Body of pancreas (tissue), 4 donors: ENCODE measurements at regions not wholly inside any gene's neighbourhood (a gene's known extent, or its start where the extent isn't known, plus 50 kb on each side); places are given as distances from the start of the nearest gene placed in this dataset.

ENCODE experiments used
- ATAC-seq: fragments of 150-250 bp; one replicate; pipeline ENCODE4 v1.9.1; 2016
- DNase-seq, 4 donors: peaks; one replicate each; pipeline ENCODE4 v3.0.0-alpha.2; 2019
- H3K27ac ChIP-seq, 4 donors: fragments of 200-600 bp; sonication (generic); 1 replicate in 3 of 4; 2 replicates in 1 of 4; pipeline versions ENCODE4 v1.5.1 to v1.6.1; 2016 to 2019; ENCODE audit warnings: mild to moderate bottlenecking in 1 of 4, mixed read lengths in 1 of 4, moderate library complexity in 1 of 4
- H3K27me3 ChIP-seq, 2 donors: fragments of 200-600 bp; sonication (generic); one replicate each; pipeline ENCODE4 v1.6.0; 2016; ENCODE audit warnings: mild to moderate bottlenecking in 1 of 2
- H3K36me3 ChIP-seq, 2 donors: fragments of 200-600 bp; sonication (generic); replicated peaks in 1 of 2; 2 replicates each; pipeline ENCODE4 v1.5.1; 2016; ENCODE audit warnings: low read depth in 2 of 2; ENCODE audit not compliant: insufficient read depth in 1 of 2
- H3K4me1 ChIP-seq: fragments of 200-600 bp; sonication (generic); one replicate; pipeline ENCODE4 v1.6.0; 2016
- H3K4me3 ChIP-seq, 2 donors: fragments of 200-600 bp; sonication (generic); 1 replicate in 1 of 2; 2 replicates in 1 of 2; pipeline ENCODE4 v1.5.1; 2016 to 2019
- H3K9me3 ChIP-seq, 3 donors: fragments of 200-600 bp; sonication (generic); 1 replicate in 2 of 3; 2 replicates in 1 of 3; pipeline ENCODE4 v1.5.1; 2016
- POLR2A ChIP-seq, 3 donors: fragments of 450-650 bp; IDR thresholded peaks; one replicate each; pipeline ENCODE4 v1.6.1; 2016; ENCODE audit warnings: antibody characterized with exemption in 3 of 3, mild to moderate bottlenecking in 2 of 3
- WGBS, 2 donors: methylation state at CpG; one replicate each; pipeline ENCODE4 v1.1.5; 2017; 5-methylcytosine and 5-hydroxymethylcytosine counted together
- intact Hi-C: fragments of 100-400 bp; cut with DNase I; formaldehyde crosslinking; loops from one replicate; pipeline ENCODE4 v1.15.1; 2023
- TF ChIP-seq, protein P1 (sequence below), 7 experiments: fragments of 450-650 bp in 4 of 7; fragments of 200-600 bp in 3 of 7; sonication (generic) in 3 of 7; IDR thresholded peaks; one replicate each; pipeline ENCODE4 v1.5.1; 2016 to 2019; ENCODE audit warnings: antibody characterized with exemption in 7 of 7

- intact Hi-C loops = no loop called here
- Histone ChIP-seq H3K4me3 (no peak overlapping the region), H3K27ac (no peak overlapping the region), H3K36me3 (no peaks in the 10 kb centered on the region), H3K4me1 (no peaks in the 10 kb centered on the region), H3K27me3 (no peaks in the 10 kb centered on the region), H3K9me3 (no peaks in the 10 kb centered on the region)
- ATAC-seq (no peak), DNase-seq (no peak)
- WGBS, 2 donors = 41 to 49% methylated on average over 3 of the region's 3 CpGs
- no peak for TF ChIP-seq POLR2A (IDR thresholded peaks at IDR 0.05)
- TF ChIP-seq, protein P1, sequence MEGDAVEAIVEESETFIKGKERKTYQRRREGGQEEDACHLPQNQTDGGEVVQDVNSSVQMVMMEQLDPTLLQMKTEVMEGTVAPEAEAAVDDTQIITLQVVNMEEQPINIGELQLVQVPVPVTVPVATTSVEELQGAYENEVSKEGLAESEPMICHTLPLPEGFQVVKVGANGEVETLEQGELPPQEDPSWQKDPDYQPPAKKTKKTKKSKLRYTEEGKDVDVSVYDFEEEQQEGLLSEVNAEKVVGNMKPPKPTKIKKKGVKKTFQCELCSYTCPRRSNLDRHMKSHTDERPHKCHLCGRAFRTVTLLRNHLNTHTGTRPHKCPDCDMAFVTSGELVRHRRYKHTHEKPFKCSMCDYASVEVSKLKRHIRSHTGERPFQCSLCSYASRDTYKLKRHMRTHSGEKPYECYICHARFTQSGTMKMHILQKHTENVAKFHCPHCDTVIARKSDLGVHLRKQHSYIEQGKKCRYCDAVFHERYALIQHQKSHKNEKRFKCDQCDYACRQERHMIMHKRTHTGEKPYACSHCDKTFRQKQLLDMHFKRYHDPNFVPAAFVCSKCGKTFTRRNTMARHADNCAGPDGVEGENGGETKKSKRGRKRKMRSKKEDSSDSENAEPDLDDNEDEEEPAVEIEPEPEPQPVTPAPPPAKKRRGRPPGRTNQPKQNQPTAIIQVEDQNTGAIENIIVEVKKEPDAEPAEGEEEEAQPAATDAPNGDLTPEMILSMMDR (IDR thresholded peaks at IDR 0.05) = no peak
Observed at GRCh38 chr10:9547936-9548904, 1469.5 kb upstream of the CELF2 start.

DNA sequence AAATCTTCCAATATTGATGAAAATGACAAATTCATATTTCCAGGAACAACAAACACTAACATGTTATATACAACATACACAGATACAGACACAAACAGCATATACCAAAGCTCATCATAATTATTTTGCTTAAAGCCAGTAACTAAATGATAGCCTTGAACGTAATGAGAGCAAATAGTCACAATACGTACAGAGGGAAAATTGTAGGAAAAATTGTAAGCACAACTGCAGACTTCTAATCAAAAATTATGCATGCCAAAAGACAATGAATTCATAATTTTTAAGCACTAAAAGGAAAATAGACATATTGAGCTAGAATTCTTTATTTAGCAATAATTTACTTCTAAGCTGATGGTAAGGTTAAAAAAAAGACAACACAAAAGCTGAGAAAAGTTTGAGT, 1466.9 kb upstream of the CELF2 start:
- no peak for TF ChIP-seq POLR2A (IDR thresholded peaks at IDR 0.05)
- TF ChIP-seq, protein P1 (IDR thresholded peaks at IDR 0.05) = no peak
- DNase-seq = no peak
- Histone ChIP-seq H3K36me3 (no peaks in the 10 kb centered on the region), H3K4me3 (no peak overlapping the region), H3K4me1 (no peaks in the 10 kb centered on the region), H3K9me3 (no peaks in the 10 kb centered on the region), H3K27ac (no peak overlapping the region), H3K27me3 (no peaks in the 10 kb centered on the region)
- ATAC-seq = no peak
- WGBS, 2 donors = 67 to 75% methylated on average over 2 of the region's 2 CpGs
- intact Hi-C loops = no loop called here

GRCh38 chr10:9554321-9554720, 1463.4 kb upstream of the CELF2 start:
- DNase-seq = no peak
- WGBS, 2 donors = 9 to 22% methylated on average over 1 of the region's 1 CpG
- intact Hi-C loops = no loop called here
- Histone ChIP-seq H3K36me3 (no peaks in the 10 kb centered on the region), H3K4me3 (no peak overlapping the region), H3K27ac (no peak overlapping the region), H3K9me3 (no peaks in the 10 kb centered on the region), H3K27me3 (no peaks in the 10 kb centered on the region), H3K4me1 (no peaks in the 10 kb centered on the region)
- no peak for ATAC-seq
- TF ChIP-seq, protein P1 (IDR thresholded peaks at IDR 0.05) = no peak
- TF ChIP-seq POLR2A (IDR thresholded peaks at IDR 0.05) = no peak

DNA sequence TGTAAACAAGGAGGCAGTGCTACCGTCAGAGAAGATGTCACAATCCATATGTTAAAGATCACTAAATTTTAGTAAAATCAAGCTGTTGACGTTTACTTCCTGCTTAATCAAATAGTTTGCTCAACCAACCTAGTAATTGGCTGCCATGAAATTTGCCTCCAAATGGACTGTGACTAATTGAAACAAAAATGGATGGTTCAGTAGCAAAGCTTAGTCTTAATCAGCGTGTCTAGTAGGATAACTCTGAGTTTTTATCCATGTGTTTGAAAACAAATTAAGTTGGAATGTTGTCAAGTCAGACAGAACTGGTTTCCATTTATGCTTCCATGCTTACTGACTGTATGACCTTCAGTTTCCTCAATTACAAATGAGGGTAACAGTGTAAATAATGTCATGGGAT, 1456.7 kb upstream of the CELF2 start:
- WGBS, 2 donors = 34 to 37% methylated on average over 3 of the region's 3 CpGs
- DNase-seq = no peak
- Histone ChIP-seq H3K36me3 (no peaks in the 10 kb centered on the region), H3K27me3 (no peaks in the 10 kb centered on the region), H3K27ac (no peak overlapping the region), H3K4me1 (no peaks in the 10 kb centered on the region), H3K9me3 (no peaks in the 10 kb centered on the region), H3K4me3 (no peak overlapping the region)
- TF ChIP-seq, protein P1 (IDR thresholded peaks at IDR 0.05) = no peak
- TF ChIP-seq POLR2A (IDR thresholded peaks at IDR 0.05) = no peak
- intact Hi-C loops = no loop called here
- no peak for ATAC-seq
